H1 (cell line): ENCODE measurements at regions not wholly inside any gene's neighbourhood (a gene's known extent, or its start where the extent isn't known, plus 50 kb on each side); places are given as distances from the start of the nearest gene placed in this dataset.

Source experiments
- POLR2A ChIP-seq, 2 experiments: IDR thresholded peaks; 1 replicate in 1 of 2; 2 replicates in 1 of 2; pipeline ENCODE4 v1.6.1; 2011; ENCODE audit warnings: low read depth in 2 of 2, low read length in 2 of 2, mild to moderate bottlenecking in 2 of 2; ENCODE audit errors: control extremely low read depth in 1 of 2
- RBBP5 ChIP-seq: IDR thresholded peaks from 2 replicates; pipeline ENCODE4 v1.7.1; 2012; ENCODE audit warnings: low read depth, mild to moderate bottlenecking, inconsistent platforms, low read length, moderate library complexity, borderline replicate concordance

DNA sequence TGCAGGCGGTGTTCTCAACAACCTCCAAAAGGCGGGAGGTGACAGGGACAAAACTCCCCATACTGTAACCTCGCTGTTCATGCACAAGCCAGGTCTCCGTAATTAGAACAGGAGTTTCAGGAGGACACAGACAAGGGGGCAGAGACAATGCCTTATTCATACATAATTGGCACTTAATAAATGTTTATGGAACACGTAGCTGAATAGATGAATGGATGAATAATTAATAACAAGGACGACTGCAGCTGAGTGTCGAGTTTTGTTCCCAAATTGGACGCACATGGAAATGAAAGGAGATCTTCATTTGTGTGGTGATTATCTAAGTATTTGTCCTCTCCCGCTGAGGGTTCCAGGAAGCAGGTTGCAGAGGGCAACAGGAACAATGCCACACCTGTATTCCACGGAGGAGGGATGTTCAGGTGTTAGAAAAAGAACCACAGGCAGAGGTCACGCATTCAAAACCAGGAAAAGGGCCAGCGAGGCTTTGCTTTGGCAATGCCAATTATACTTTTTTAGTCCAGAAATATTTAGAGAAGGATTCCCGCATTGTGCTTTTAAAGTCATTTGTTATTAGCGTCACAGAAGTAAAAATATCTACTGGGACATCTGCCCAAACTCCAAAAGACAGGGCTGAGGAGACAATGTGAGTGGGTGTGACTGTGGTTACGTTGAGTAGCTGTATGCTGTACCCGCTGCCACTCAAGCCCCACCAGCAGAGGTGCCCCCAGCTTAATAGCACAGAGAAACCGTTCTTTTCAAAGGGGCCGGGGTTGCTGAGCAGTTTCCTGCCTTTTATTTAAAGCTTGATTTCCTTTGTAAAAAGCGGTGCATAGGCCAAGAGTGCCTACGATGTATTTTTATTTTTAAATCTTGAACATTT, 123.3 kb downstream of the PXDC1 start (continued):
- TF ChIP-seq RBBP5 (no peak), POLR2A (IDR thresholded peaks at IDR 0.05; ENCODE audit: control extremely low read depth in 1 of 2, low read depth in 2 of 2, low read length in 2 of 2) (no peak)
